Skin epidermis (tissue), 12 donors: ENCODE measurements at regions not wholly inside any gene's neighbourhood (a gene's known extent, or its start where the extent isn't known, plus 50 kb on each side); places are given as distances from the start of the nearest gene placed in this dataset.
"Not testable (repeated sequence)": the region's sequence is repeated elsewhere in the genome, so short reads cannot be mapped to it uniquely, and the experiment has no call there.

Experiments
- H3K27ac ChIP-seq, 21 experiments: fragments of 200-600 bp; sonication (generic) in 11 of 21; one replicate each; pipeline ENCODE4 v1.5.0; 2020; ENCODE audit warnings: mild to moderate bottlenecking in 3 of 21, inconsistent platforms in 2 of 21, moderate library complexity in 2 of 21
- H3K4me3 ChIP-seq, 7 experiments: fragments of 200-600 bp; sonication (generic) in 2 of 7; one replicate each; pipeline ENCODE4 v1.5.0; 2020; ENCODE audit warnings: inconsistent platforms in 2 of 7, mild to moderate bottlenecking in 2 of 7, moderate library complexity in 1 of 7

DNA sequence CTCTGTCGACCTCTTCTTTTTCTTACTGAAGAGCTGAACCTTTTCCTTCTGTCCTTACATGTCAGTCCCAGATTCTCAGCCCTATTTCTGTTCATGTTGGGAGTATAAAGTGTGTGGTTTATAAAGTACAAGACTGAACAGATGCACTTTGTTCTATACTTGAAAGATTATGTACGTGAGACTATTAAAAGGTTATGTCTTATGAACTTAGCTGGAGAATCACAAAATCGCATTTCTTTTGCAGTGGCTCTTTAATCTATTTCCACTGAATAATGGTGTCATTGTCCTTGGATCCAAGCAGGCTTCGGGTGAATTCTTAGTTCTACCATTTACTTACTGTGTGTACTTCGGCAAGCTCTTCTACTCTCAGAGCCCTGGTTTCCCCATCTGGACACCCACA, 558.4 kb downstream of the TMEM135 start:
- H3K4me3 ChIP-seq = no peak overlapping the region
- no peak overlapping the region for H3K27ac ChIP-seq

DNA sequence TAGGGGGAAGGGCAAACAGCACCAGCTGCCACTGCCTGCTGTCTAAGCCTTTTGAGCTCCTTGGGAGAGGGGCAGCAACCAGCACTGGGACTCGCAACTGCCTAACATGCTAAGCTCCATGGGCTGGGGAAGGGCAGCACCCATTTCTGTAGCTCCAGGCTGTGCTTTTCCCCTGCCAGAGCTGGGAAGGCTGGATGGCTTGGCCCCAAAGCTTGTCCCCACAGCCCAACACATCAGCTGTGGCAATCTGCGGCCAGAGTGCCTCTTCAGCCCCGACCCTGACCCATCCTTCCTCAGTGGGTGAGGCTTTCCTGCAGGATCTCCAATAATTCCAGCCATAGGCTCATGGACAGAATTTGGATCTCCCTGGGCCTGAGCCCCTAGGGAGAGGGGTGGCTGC, 551.3 kb downstream of the TMEM135 start:
- no peak overlapping the region for H3K4me3 ChIP-seq
- no peak overlapping the region for H3K27ac ChIP-seq

DNA sequence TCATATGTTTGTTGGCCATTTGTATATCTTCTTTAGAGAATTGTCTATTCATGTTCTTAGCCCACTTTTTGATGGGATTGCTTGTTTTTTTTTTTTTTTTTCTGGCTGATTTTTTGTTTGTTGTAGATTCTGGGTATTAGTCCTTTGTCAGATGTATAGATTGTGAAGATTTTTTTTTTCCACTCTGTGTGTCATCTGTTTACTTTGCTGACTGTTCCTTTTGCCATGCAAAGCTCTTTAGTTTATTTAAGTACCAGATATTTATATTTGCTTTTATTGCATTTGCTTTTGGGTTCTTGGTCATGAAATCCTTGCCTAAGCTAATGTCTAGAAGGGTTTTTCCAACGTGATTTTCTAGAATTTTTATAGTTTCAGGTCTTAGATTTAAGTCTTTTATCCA, 547.9 kb downstream of the TMEM135 start:
- not testable (repeated sequence) for H3K27ac ChIP-seq, H3K4me3 ChIP-seq

DNA sequence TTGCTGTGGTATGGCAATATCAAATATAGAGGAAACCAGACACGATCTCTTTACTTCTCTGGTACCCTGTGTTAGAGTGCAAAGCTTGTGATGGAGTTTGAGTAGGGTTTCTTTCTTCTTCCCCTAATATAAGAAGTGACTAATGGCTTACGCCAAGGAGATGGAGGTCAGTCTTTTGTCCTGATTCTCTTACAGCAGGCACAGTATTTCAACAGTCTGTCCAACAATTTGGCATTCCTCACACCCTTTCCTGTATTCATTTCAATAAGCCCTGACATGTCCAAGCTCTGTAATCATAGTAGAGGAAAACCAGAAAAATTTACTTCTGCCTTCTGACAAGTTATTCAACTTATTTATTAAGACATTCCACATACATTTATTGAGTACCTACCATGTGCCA, 546.2 kb downstream of the TMEM135 start:
- Histone ChIP-seq H3K4me3 (no peak overlapping the region), H3K27ac (no peak overlapping the region)

DNA sequence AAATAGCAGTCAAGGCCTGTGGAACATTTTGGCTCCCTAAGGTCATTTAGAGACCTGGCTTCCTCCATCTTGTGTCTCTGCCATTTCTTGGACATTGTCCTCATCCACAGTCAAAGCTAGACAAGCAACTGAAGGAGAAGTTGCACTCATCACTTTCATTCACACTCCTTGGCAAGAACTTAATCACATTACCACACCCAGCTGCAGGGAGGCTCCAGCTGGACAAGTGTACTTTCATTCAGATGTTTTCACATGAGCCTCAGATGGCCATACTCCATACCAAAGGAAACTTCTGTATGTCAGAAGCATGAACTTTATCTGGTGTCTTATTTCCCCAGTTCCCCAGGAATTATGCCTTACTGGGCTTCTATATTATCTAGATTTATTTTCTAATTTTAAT, 537.4 kb downstream of the TMEM135 start:
- Histone ChIP-seq H3K27ac (no peak overlapping the region), H3K4me3 (no peak overlapping the region)

DNA sequence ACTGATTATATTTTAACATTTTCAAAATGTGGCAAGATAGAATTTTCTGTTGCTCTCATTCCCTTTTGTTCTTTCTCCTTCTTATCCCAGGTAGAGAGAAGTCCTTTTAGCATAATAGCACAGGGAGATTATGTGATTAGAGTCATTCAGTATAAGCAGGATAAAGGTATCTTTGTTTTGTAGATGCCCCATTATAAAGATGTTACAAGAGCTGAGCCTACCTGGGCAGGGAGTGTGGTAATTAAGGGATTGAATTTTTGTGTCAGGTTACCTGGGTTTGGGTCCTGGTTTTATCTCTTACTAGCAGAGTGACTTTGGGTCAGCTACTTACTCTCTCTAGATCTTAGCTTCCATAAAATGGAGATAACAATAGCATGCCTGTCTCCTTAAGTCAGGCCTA, 536.5 kb downstream of the TMEM135 start:
- Histone ChIP-seq H3K4me3 (no peak overlapping the region), H3K27ac (no peak overlapping the region)

DNA sequence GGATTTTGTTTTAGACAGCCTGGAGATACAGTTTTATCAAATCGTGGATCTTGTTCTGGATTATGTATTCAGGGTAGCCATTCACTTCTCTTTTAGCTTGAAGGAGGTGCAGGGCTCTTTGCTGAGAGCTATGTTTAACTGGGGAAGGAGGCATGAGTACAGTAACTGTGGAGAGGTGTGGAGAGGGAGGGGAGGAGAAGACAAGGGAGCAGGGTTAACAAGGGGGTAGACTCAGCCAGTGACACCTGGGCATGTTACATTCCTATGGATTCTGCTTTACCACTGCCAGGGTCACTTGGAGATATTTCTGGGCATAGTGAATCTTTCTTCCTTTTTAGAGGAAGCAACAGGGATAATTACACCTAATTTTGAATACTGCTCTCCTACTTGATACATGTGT, 536.0 kb downstream of the TMEM135 start:
- no peak overlapping the region for H3K27ac ChIP-seq
- no peak overlapping the region for H3K4me3 ChIP-seq

DNA sequence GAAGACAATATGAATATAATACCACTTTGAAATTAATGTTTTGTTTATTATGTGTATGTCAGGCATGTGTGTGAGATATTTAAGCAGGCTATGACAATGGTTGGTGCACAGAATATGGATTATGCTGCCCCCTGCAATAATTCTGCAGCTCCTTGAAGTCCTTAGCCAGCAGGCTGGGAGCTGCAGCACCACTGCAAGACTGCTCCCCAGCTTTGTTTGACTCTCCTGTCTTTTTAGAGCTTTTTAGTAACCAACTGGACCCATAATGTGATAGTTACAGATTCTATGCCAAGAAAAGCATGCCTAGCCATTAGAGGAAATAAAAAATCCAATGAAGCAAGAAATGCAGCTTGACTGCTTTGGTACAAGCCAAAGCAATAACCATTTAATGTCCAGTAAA, 535.1 kb downstream of the TMEM135 start:
- Histone ChIP-seq H3K27ac (no peak overlapping the region), H3K4me3 (no peak overlapping the region)

DNA sequence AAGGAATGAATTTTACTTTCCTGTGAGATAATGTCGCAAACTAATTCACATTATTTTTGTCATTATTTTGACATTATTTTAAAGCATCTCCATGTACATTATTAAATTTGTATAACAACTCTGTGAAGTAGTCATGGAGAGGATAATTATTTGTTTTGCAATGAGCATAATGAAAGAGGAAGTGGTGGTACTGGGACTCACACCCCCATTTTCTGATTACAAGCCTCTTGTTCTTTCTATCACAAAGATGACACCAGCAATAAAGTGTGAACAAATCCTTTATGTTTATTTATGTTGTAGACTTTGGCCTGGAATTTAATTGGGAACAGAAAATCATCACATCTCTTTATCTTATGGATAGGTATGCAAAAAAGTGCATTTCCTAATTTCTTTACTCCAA, 522.6 kb downstream of the TMEM135 start:
- no peak overlapping the region for H3K27ac ChIP-seq
- H3K4me3 ChIP-seq = no peak overlapping the region

DNA sequence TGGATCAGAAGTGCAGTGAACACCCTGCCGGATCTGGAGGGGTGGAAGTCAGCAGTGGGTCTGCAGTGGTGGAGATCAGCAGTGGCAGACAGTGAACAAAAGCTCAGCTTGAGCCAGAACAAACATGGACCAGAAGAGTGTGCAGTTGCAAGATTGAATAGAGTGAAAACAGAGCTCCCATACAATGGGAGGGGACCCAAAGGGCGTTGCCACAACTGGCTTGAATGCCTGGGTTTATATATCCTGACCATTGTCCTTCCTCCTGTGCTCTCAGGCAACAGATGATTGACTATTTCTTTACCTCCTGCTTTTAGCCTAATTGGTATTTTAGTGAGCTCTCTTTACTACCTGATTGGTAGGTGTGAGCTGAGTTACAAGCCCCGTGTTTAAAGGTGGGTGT, 522.1 kb downstream of the TMEM135 start:
- not testable (repeated sequence) for H3K27ac ChIP-seq, H3K4me3 ChIP-seq

DNA sequence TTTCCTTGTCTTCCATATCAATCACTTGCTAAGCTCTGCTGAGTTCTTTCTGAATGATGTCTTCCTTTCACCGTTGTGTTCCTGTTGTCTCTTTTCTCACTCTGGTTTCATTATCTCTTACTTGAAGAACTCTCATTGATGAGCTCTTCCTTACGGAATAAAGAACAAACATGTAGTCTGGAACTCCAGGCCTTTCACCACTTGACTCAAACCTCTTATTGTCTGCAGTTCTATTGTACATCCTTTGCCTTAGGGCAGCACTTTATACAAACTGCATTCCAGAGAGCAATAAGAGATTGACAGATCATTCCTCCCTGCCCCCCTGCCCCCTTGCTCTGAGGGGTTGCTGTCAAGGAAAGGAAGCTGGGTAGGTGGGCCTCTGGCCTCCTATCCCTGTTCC, 517.4 kb downstream of the TMEM135 start:
- H3K4me3 ChIP-seq = no peak overlapping the region
- H3K27ac ChIP-seq = no peak overlapping the region

DNA sequence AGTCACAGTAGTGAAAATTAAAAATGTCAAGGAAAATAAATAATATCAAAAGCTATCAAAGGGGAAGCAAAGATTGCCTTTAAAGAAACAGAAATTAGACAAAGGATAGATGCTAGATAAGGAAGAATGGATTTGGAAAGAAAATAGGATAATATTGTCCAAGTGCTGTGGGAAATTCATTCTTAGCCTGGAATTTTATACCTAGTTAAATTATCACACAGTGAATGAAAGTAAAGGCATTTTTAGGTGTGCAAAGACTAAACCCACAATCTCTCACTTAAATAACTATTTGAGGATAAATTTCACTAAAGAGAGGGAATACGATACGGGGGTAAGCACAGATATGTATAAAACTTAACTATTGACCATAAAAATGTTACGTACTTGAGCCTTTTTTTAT, 511.1 kb downstream of the TMEM135 start:
- no peak overlapping the region for H3K27ac ChIP-seq

DNA sequence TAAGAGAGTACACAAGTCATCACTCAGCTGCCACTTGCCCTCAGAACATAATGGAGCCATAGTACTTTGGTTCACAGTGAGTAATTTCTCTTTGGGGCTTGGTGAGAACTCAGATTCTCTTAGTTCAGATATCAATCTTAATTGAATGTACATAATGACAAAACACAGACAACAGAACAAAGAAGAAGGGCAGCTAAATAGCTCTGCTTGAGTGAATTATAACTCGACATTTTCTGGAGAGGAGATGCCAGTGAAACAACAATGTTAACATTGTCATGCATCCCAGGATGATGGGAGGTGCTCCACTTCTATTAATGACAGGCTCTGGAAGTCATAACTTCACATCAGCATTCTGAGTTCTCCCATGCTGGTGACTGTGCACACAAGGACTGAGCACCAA, 508.1 kb downstream of the TMEM135 start:
- Histone ChIP-seq H3K27ac (no peak overlapping the region), H3K4me3 (no peak overlapping the region)

More for the DNA sequence above, 511.1 kb downstream of the TMEM135 start:
- H3K4me3 ChIP-seq = no peak overlapping the region

DNA sequence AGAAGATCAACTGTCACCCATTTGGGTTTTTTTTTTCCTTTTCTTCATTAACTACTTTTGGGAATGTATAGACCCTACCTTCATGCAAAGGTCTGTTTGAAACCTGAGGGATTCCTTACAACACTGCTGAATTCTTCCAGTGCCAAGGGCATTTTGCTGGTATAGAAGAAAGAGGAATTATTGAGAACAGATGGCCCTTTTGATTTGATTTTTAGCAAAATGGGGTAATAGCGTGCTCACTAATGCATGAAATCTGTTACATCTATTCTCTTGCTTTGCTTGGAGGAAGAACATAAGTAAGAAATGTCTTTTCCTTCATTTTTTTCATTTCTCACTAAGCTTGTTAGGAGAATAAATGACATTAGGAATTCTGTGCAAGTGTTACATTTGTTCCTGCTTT, 501.9 kb downstream of the TMEM135 start:
- Histone ChIP-seq H3K27ac (no peak overlapping the region), H3K4me3 (no peak overlapping the region)

DNA sequence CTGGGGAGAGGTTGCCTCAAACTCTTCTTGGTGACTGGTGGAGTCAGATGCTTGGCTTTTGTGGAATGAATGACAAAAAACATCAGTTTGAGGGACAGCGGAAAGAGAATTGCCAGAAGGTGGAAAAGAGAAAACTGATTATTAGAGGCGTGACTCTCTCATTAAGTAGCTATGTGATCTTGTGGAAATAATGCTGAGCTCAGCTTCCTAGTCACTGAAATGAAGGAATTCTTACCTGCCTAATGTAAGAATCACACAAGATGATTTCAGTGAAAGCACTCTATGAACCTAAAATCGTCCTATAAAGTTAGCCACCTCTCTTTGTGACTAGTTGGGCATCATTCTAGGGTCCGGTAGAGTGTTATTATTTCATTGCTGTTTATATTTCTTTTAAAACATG, 498.8 kb downstream of the TMEM135 start:
- no peak overlapping the region for H3K4me3 ChIP-seq

DNA sequence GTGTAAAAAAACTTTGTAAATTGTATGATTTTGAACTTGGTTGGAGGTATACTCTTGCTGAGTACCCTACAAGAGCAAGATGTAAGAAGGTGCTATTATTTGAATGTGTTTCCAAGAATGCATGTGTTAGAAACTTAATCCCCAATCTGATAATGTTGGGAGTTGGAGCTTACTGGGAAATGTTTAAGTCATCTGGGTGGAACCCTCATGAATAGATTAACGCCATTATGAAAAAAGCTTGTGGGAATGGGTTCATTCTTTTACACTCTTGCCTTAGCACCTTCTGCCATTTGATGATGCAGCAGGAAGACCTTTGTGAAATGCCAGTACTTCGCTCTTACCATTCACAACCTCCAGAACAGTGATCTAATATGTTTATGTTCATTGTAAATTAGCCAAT, 498.3 kb downstream of the TMEM135 start:
- Histone ChIP-seq H3K4me3 (no peak overlapping the region), H3K27ac (no peak overlapping the region)

More for the DNA sequence above, 498.8 kb downstream of the TMEM135 start:
- H3K27ac ChIP-seq = no peak overlapping the region

DNA sequence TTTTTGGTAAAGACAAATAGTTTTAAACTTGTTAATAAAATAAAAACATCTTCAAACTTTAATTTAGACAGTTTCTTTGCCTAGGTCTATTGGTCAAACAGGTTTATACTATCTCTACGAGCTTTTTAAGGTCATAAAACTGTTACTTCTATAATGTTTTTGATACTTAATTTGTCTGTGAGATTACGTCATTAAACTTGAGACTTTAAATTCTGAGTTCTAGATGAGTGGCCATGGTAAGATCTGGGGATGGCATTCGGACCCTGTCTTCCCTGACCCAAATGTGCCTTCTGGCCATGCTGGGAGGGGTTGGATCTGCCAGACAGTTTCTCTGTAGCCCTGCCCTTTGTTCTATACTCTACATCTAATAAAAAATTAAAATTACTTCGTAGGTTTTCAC, 497.8 kb downstream of the TMEM135 start:
- Histone ChIP-seq H3K27ac (no peak overlapping the region), H3K4me3 (no peak overlapping the region)

DNA sequence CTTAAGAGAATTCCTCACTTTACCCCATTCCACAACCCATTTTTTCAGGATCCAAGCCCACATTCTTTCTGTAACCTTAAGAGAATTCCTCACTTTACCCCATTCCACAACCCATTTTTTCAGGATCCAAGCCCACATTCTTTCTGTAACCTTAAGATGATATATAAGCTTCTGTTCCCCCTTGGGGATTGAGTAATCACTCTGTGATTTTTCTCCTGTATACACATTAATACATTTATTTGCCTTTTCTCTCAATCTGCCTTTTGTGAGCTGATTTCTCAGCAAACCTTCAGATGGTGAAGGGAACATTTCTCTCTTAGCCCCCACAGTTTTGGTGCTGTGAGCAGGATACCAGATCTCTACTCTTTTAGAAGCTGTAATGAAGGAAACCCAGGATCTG, 494.1 kb downstream of the TMEM135 start:
- H3K27ac ChIP-seq, H3K4me3 ChIP-seq: not testable (repeated sequence)

DNA sequence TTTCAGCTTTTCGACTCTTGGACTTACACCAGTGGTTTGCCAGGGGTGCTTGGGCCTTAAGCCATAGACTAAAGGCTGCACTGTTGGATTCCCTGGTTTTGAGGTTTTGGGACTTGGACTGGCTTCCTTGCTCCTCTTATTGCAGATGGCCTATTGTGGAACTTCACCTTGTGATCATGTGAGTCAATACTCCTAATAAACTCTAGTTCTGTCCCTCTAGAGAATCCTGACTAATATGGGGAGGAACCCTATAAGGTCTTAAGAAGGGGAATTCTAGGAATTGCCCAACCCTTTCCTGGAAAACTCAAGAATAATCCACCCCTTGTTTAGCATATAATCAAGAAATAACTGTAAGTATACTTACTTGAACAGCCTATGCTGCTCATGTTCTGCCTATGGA, 491.8 kb downstream of the TMEM135 start:
- no peak overlapping the region for H3K4me3 ChIP-seq

DNA sequence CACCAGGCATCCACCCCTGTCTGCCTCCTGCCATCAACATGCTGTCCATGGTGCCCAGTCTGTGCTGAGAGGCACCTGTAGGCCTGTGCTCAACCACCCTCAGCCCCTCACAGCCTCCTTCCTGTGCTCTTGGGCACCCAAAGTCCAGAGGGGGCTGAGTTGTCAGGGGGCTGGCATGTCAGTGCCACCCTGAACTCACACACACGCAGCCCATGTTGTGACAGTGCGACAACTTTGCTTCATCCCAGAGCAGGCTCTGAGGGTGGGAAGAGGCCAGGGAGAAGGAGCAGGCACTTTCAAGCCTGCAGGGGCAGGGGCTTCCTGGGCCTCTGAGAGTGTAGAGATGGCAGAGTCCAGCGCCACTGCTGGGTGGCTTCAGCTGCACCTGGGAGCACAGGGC, 491.0 kb downstream of the TMEM135 start:
- no peak overlapping the region for H3K4me3 ChIP-seq
- H3K27ac ChIP-seq = no peak overlapping the region

More for the DNA sequence above, 491.8 kb downstream of the TMEM135 start:
- no peak overlapping the region for H3K27ac ChIP-seq

DNA sequence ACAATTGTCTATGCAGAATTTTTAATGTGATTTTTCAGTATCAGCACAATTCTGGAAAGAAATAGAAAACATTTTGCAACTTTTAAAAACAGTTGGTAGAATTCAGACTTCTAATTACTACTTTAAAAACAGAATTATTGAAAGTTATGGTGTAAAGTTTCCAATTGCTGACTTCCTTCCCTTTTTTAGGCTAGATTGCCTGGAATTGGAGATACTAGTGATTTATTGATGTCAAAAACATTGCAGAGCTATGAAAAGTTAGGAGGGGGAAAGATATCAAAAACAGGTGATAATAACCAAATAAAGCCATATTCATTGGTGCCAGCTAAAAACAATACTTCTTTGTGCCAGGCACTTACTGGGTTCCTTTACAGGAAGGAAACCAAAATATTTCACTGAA, 485.5 kb downstream of the TMEM135 start:
- H3K4me3 ChIP-seq = no peak overlapping the region
- H3K27ac ChIP-seq = no peak overlapping the region

DNA sequence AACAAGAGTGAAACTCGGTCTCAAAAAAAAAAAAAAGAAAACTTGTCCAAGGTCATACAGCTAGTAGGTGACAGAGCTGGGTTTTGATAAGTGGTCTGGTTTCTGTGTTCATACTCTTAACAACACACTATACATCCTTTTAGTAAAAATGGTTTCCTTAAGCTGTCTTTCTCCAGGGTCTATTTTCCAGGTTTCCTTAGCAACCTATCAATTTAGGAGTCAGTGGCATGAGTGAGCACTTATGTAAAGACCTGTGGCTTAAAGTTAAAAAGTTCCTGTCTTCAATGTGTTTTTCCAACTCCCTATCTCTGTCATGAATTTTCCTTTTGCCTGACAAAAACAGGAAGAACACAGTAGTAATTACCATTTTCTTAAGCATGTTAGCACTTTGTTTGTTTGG, 480.5 kb downstream of the TMEM135 start:
- no peak overlapping the region for H3K4me3 ChIP-seq

DNA sequence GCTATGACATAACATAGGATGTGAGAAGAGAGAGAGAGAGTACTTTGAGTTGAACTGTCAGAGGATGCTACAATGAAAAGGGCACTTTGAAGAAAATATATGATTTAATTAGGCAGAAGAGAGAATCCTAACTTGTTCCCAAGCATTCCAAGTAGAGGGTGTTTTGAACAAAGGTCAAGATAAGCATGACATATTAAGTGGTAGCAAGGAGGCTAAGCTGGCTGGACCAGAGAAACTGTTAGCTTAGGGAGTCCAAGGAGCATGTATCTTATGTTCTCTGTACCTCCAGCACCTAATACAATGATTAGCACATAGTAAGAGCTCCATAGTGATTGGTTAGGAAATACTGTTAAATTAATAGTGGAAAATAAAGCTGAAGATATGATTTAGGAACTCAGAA, 479.6 kb downstream of the TMEM135 start:
- no peak overlapping the region for H3K4me3 ChIP-seq
- no peak overlapping the region for H3K27ac ChIP-seq

More for the DNA sequence above, 480.5 kb downstream of the TMEM135 start:
- no peak overlapping the region for H3K27ac ChIP-seq
